Type B pancreatic cell (in vitro differentiated cells): ENCODE measurements at regions not wholly inside any gene's neighbourhood (a gene's known extent, or its start where the extent isn't known, plus 50 kb on each side); places are given as distances from the start of the nearest gene placed in this dataset.

ENCODE experiments used
- DNase-seq: peaks from one replicate; pipeline ENCODE4 v3.0.0; 2021; ENCODE audit warnings: mixed read lengths; ENCODE audit not compliant: unreplicated experiment; ENCODE audit errors: extremely low spot score
- H3K27ac Mint-ChIP-seq: 2 replicates; pipeline ENCODE4 v1.8.0; 2021; ENCODE audit warnings: mild to moderate bottlenecking, mixed read lengths
- H3K27me3 Mint-ChIP-seq: 2 replicates; pipeline ENCODE4 v1.8.0; 2021; ENCODE audit warnings: mixed read lengths
- H3K36me3 Mint-ChIP-seq: 2 replicates; pipeline ENCODE4 v1.8.0; 2021; ENCODE audit warnings: mixed read lengths
- H3K4me1 Mint-ChIP-seq: one replicate; pipeline ENCODE4 v1.8.0; 2021; ENCODE audit warnings: mixed read lengths; ENCODE audit not compliant: unreplicated experiment
- H3K4me3 Mint-ChIP-seq: 2 replicates; pipeline ENCODE4 v1.8.0; 2021; ENCODE audit warnings: mild to moderate bottlenecking, mixed read lengths
- H3K9me3 Mint-ChIP-seq: 2 replicates; pipeline ENCODE4 v1.8.0; 2021; ENCODE audit warnings: mixed read lengths
- CTCF ChIP-seq: fragments of 200-600 bp; sonication (generic); conservative IDR thresholded peaks from 2 replicates; pipeline ENCODE4 v1.5.0; 2021; ENCODE audit warnings: antibody characterized with exemption, mild to moderate bottlenecking

GRCh38 chr14:38959021-38959420 lies 144.0 kb downstream of the SEC23A start:
- H3K36me3 Mint-ChIP-seq: no peaks in the 10 kb centered on the region
- DNase-seq: no peak
- no peak overlapping the region for H3K4me3 Mint-ChIP-seq
- no peak overlapping the region for H3K27ac Mint-ChIP-seq
- no peak for TF ChIP-seq CTCF
- H3K27me3 Mint-ChIP-seq: no peaks in the 10 kb centered on the region
- no peaks in the 10 kb centered on the region for H3K4me1 Mint-ChIP-seq
- no peaks in the 10 kb centered on the region for H3K9me3 Mint-ChIP-seq

- Mint-ChIP-seq H3K27ac (no peak overlapping the region), H3K9me3 (no peaks in the 10 kb centered on the region), H3K27me3 (no peaks in the 10 kb centered on the region), H3K36me3 (no peaks in the 10 kb centered on the region), H3K4me3 (no peak overlapping the region), H3K4me1 (no peaks in the 10 kb centered on the region)
- no peak for DNase-seq
- no peak for TF ChIP-seq CTCF
Measured at GRCh38 chr14:38958589-38958988, 144.4 kb downstream of the SEC23A start.

GRCh38 chr14:38951451-38951850 lies 151.6 kb downstream of the SEC23A start:
- Mint-ChIP-seq H3K36me3 (no peaks in the 10 kb centered on the region), H3K4me3 (no peak overlapping the region), H3K4me1 (no peaks in the 10 kb centered on the region), H3K27ac (no peak overlapping the region), H3K9me3 (no peaks in the 10 kb centered on the region), H3K27me3 (no peaks in the 10 kb centered on the region)
- no peak for DNase-seq
- no peak for TF ChIP-seq CTCF

GRCh38 chr14:38950676-38951075 lies 152.4 kb downstream of the SEC23A start:
- H3K27ac Mint-ChIP-seq: no peak overlapping the region
- H3K4me1 Mint-ChIP-seq: no peaks in the 10 kb centered on the region
- no peak for DNase-seq
- no peak overlapping the region for H3K4me3 Mint-ChIP-seq
- H3K36me3 Mint-ChIP-seq: no peaks in the 10 kb centered on the region
- no peaks in the 10 kb centered on the region for H3K27me3 Mint-ChIP-seq
- no peaks in the 10 kb centered on the region for H3K9me3 Mint-ChIP-seq
- no peak for TF ChIP-seq CTCF

- no peaks in the 10 kb centered on the region for H3K27me3 Mint-ChIP-seq
- H3K4me1 Mint-ChIP-seq: no peaks in the 10 kb centered on the region
Measured at GRCh38 chr14:38948576-38948975, 154.5 kb downstream of the SEC23A start.

More at GRCh38 chr14:38948576-38948975, 154.5 kb downstream of the SEC23A start:
- Mint-ChIP-seq H3K27ac (no peak overlapping the region), H3K36me3 (no peaks in the 10 kb centered on the region), H3K9me3 (no peaks in the 10 kb centered on the region), H3K4me3 (no peak overlapping the region)
- no peak for TF ChIP-seq CTCF
- DNase-seq: no peak
